HG02970 (cell line): ENCODE measurements at regions not wholly inside any gene's neighbourhood (a gene's known extent, or its start where the extent isn't known, plus 50 kb on each side); places are given as distances from the start of the nearest gene placed in this dataset.
"Not testable (repeated sequence)": the region's sequence is repeated elsewhere in the genome, so short reads cannot be mapped to it uniquely, and the experiment has no call there.

Source experiments
- ATAC-seq: cut with Tn5 transposase; IDR thresholded peaks from one replicate; pipeline ENCODE4 v1.9.1; 2021; ENCODE audit warnings: mild to moderate bottlenecking, moderate library complexity, moderate number of reproducible peaks; ENCODE audit not compliant: unreplicated experiment, low FRiP score

DNA sequence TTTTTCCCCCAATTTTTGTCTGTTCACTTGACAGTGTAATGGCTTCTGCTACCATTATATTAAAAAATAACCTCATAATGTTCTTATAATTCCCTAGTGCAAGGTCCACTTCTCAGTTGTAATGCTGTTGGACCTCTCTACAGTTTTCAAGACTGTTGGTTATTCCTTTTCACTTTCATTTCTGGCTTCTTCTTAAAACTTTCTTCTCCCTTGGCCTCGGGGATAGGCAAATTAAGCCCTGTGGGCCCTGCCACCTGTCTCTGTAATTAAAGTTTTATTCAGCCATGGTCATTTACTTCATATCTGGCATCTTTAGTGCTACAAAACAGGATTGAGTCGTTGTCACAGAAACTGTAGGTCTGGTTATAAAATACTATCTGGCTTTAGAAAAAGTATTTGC is 313.5 kb downstream of the KLF12 start:
- ATAC-seq: no peak

DNA sequence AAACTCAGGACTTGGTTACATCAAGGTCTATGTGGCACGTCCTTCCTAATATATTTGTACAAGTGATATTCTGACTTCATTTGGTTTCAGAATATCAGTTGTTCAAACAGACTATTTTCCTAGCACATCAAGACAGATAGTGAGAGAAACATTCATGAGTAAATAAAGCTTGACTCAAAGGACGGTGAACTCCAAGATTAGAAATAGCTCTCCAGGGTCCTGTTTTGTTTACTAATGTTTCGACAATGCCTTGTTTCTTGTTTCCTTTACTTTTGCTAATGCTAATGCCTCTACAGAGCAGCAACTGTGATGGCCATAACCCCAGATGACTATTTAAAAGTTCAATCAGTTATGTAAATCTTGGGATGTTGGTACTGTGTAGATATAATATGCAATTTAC is 313.9 kb downstream of the KLF12 start:
- no peak for ATAC-seq

DNA sequence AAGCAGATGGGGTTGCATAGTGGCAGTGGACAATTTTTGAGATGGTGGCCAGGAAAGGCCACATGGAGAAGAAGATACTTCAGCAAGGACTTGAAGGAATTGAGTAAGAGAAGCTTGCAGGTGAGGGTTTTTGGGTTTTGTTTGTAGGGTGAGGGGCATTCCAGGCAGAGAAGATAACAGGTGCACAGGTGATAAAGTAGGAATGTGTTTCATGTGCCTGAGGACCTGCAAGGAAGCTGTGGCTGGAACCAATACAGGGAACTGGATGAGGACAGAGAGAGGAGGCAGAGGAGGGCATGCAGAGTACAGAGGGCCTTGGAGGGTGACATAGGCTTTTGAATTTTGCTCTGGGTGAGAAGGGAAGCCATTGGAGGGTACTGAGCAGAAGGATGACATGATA is 314.5 kb downstream of the KLF12 start:
- ATAC-seq: no peak

DNA sequence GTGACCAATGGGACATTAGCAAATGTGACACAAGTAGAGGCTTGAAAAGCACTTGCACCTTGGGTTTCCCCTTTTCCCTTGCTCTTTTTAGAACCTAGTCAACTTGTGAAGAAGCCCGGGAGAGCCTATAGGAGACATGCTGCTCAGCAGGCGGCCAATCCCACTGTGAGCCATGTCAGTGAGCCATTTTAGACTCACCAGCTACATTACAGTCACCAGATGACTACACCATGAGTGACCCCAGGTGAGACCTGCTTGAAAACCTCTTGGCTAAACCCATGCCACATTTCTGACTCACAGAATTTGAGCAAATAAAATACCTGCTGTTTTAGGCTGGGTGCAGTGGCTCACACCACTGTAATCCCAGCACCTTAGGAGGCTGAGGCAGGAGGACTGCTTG is 317.5 kb downstream of the KLF12 start:
- ATAC-seq: no peak

DNA sequence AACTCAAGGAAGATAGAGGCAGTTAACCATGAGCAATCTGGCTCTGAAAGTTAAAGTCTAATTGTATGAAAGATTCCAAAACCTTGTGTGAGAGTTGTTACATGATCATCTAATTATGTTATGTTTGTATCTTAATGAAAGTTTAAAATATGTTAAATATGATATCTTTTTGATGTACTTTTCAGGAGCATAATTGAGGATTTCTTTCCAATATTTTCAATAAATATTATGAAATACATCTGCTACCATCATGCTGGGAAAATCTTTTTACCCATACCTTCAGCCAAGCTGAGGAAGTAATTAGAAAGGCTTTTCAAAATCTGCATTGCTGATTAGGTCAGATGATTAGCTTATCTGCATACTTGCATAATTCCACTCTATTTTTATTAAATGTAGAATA is 318.4 kb downstream of the KLF12 start:
- no peak for ATAC-seq

DNA sequence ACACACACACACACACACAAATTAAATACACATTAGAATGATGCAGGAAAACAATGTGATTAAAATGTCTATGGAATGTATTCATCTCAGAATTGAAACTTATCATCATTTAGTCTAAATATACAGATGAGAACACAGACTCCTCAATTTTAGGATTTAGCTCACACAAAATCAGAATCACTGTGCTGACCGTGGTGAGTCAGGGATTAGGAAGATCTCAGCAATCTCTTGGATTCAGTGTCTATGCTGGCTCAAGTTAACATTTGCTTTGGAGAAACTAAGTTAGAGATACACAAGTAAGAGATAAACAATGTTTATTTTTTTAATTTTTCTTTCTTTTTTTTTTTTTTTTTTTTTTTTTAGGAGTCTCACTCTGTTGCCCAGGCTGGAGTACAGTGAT is 323.6 kb downstream of the KLF12 start:
- ATAC-seq: no peak

DNA sequence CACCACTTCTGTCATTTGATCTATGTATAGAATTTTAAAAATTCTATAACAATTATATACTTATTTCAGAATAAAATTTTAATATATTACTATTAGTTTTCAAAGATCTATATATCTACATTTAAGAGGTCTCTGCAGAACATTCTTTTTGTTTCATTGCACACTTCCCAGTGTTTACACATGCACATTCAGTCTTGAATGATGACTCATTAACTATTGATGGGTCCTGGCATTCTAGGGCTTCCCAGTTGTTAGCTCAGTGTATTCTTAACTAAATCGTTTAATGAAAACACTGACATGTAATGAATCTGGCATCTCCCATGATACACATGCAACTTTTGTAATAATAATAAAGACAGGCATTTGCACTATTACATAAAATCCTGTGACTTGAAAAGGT is 324.6 kb downstream of the KLF12 start:
- ATAC-seq: no peak

DNA sequence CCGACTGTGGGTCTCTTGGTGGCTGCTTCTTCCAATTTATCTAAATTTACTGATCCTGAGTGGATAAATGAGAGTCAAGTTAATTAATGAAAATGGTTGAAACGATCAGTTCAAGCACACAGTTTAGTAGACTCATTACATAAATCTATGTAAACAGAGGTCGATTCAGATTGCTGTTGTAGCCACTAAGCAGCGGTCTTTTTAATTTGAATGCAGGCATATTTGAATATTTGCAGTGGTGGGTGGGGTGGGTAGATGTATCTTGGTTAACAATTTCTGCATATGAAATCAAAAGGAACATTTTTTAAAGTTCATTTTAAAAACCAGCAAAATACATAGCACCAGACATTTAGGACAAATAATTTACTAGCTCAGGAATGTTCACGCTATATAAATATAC is 325.9 kb downstream of the KLF12 start:
- no peak for ATAC-seq

DNA sequence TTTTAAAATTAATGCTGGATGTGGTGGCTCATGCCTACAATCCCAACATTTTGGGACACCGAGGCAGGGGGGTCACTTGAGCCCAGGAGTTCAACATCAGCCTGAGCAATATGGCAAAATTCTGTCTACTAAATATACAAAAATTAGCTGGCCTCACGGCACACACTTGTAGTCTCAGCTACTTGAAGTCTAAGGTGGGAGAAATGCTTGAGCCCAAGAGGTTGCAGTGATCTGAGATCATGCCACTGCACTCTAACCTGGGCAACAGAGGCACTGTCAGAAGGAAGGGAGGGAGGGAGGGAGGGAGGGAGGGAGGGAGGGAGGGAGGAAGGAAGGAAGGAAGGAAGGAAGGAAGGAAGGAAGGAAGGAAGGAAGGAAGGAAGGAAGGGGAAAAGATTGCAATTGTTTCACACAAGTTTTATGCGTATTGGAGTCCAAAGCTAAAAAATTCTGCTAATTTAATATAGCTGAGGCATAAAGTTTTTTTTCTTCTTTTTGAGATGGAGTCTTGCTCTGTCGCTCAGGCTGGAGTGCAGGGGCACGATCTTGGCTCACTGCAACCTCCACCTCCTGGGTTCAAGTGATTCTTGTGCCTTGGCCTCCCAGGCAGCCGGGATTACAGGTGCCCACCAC is 328.8 kb downstream of the KLF12 start:
- not testable (repeated sequence) for ATAC-seq

DNA sequence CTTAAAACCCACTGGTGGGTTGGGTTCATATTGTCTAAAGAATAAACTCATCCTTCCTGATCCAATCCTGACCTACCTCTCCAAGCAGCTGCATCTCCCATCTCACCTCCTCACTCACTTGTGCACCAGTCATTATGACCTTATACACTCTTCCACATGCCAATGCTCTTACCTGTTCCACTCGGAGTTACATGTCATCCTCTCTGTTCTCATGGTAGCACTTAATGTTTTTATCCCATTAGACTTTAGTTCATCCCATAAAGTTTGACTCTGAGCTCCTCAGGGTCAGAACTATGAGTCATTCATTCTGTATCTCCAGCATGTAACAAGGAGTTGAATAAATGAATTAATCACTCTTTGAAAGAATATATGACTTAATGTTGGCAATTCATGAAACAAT is 330.2 kb downstream of the KLF12 start:
- ATAC-seq: no peak

DNA sequence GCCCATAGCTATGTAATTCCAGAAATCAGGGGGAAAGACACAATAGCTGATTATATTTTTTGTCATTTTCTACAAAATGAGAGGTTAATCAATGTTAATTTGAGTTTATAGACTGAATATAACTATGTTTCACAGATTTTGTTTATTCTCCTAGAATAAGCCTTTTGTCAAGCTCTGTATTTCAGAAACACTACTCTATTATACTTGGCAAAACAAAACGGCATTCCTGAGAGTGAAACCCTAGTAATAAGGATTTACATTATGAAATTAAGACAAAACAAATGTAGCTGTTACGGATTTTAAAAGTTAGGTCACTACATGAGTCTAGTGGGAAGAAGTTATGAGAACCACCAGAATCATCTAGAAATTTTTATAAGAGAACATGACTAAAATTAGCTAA is 334.2 kb downstream of the KLF12 start:
- ATAC-seq: no peak

DNA sequence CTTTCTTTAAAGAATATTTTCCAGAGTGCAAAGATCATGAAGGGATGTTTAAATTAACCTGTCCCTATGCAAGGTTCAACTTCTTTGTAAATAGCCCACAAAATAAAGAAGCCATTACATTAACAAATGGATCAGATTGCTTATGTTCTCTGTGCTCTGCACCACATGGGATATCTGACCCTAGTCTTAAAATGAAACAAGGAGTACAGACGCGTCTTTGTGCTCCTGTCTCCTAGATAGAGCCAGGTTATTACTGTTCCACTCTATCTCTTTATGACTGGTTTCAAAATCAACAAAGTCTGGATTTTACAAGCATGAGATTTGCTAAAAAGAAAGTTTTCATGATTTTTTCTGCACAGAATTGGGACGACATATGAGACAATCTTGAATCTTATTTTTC is 339.4 kb downstream of the KLF12 start:
- no peak for ATAC-seq

DNA sequence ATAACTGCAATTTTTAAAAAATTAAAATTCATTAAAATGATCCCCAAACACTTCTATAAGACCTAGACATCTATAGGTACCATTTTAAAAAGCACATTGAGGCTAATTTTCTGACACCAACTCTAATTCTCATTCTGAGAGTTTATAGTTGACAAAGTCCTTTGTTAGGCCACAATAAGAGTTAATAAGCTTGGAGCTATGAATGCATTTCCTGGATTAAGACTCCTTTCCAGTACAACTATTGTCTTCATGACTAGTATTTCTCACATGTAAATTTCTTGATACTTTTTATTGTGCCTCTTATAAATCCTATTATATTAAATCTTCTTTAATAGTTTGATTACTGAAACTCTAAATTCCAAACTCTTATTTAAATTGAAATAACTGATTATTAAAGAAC is 340.8 kb downstream of the KLF12 start:
- ATAC-seq: no peak

DNA sequence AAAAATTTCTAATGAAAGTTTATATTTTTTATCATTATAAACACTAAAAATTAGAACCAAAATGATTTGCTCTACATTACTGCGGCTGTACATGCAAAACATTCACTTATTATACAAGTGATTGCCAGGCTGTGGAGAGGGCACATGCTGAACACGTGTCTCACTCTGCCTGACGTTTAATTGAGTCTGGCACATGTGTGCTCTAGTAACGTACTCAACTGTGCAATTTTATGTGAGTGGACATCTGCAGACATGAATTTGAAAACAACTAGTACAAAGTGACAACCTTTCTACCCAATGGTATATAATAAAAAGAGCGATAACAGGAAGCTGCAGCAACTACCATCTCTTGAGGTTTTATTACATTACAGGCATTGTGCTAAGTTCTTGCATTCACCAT is 341.4 kb downstream of the KLF12 start:
- no peak for ATAC-seq

DNA sequence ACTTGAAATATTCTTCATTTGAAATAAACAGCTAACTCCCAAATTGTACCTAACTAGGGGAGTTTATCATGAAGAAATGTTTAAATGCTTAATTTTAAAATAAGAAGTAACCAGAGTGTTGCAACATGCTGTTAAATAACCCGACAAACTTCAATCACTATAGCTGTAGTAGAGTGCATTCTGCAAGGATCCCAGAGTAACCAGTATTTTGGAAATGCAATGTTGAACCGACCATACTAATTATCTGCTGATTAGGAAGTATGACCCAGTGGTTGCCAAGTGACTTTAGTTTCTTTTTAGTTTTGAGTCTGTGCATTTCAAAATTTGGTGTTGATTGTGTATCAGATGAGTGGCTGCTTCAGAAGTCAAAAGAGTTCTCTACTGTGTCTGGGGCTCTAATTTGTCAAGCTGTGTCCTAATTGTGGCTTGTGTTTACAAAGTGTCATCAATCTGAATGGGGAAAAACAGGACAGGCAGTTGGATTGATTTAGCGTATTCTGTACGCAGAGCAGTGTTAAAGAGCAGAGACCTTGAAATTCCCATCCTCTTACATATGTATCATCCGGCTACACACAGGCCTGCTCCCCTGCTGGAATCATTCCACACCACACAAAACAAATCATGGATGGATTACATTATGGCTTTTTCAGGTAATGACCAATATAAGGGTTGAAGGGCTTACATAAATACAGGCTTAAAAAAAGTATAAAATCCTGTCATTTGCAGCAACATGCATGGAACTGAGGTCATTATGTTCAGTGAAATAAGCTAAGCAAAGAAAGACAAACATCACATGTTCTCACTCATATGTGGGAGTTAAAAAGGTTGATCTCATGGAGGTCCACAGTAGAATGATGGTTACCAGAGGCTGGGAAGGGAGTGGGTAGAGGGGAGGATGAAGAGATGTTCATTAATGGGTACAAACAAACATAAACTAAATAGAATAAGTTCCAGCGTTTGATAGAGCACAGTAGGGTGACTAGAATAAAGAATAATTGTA is 351.5 kb downstream of the KLF12 start:
- ATAC-seq: no peak

DNA sequence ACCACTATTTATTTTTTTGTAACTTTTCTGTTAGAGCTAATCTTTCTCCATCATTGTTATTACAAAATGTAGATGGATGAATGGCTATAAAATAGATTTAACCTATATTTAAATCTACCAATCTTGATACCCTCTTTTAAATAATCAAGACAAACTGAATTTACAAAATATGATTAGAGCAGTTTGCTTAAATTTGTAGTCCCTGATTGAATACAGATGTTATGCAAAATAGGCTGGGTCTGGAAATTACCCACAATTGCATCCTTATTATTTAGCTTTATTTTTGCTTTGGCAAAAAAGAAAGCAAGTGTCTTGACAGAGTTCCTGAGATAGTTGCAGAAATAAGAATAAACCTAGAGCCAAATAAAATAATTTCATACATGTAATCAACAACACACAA is 352.8 kb downstream of the KLF12 start:
- ATAC-seq: no peak

DNA sequence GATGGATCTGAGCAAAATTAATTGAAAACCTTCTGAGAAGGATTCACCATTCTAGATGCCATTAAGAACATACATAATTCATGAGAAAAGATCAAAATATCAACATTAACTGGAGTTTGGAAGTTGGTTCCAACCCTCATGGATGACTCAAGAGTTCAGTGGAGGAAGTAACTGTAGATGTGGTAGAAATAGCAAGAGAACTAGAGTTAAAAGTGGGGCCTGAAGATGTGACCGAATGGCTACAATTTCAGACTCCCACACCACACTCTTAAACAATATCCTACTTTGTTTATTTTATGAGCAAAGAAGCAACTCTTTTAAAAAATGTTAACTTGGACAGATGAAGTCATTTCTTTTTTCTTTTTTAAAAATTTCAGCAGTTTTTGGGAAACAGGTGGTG is 354.3 kb downstream of the KLF12 start:
- no peak for ATAC-seq

DNA sequence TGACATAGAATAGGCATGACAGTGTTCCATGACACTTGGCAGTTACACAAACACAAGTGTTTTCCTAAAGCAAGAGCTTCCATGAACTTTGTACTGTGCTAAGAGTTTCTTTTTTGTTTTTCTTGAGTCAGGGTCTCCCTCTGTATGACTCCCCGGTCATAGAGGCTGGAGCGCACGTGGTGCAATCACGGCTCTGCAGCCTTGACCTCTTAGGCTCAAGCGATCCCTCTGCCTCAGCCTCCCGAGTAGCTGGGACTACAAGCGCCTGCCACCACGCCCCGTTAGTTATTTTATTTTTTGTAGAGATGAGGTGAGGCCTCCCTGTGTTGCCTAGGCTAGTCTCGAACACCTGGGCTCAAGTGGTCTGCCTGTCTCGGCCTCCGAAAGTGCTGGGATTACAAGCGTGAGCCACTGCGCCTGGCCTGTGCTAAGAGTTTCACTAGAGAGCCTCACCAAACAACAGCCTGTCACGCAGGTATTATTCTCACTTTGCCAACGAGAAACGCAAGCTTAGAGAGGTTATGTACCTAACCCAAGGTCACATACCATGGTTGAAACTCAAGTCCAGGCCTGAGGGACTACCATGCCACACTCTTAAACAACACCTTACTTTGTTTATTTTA is 355.9 kb downstream of the KLF12 start:
- ATAC-seq: no peak

DNA sequence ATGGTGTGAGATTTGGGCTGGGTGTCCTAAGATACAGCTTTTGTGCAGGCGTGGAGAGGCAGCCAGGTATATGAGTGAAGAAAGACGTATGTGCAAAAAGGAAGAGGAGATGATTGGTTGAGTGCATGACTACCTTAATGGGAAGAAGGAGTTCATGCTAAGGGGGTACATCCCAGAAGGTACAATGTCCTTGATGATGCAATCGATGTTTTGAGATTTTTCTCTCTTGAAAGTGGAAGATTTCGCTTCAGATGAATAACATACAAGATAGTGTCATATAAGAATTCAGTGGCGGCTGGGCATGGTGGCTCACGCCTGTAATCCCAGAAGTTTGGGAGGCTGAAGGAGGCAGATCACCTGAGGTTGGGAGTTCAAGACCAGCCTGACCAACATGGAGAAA is 357.1 kb downstream of the KLF12 start:
- no peak for ATAC-seq

DNA sequence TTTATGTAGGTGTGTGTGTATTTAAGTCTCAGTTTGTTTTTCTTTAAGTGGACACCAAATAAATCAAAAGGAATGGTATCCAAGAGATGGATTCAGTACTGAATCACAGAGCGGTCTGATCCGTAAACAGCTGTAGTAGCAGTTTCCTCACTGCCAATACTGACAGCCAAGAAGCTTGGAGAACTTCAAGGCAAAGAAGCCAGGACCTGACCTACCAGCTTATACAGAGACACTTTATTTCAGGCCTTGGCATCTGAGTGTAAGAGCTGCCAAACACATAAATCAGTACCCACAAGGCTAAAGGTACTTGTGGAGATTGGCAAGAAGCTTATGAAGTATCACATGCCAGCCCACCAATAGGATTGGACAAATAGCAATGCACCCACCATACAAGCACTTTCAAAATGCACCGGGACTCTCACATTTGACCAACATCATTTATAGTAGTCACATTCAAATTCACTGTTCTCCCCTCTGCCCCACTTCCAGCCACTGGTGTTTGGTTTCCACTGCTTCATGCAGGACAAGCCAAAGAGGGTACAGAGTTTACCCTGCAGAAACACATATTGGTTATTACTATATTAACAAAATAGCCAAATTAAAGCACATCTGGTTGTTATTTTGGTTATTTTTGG is 357.9 kb downstream of the KLF12 start:
- no peak for ATAC-seq

DNA sequence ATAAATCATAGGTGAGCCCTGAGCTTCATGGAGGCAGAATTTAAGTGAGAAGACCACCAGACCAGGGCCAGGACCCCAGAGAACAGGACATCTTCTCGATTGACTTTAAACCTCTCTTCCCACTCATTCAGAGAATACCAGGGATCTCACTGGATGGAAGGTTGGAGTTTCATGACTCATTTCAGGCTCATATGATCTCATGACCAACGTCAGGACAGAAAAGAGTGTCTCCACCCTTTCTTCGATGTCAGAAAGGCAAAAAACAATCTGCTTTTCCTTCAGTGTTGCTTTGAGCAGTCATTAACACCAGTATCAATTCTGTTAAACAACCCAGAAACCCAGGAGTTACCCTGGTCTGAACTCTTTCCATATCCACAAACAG is 361.0 kb downstream of the KLF12 start:
- no peak for ATAC-seq
